CD4-positive, alpha-beta T cell (primary cell): ENCODE measurements at regions not wholly inside any gene's neighbourhood (a gene's known extent, or its start where the extent isn't known, plus 50 kb on each side); places are given as distances from the start of the nearest gene placed in this dataset.

Source experiments
- ATAC-seq: fragments of 200-7000 bp; cut with Tn5 transposase; one replicate; pipeline ENCODE4 v1.10.0; 2022; ENCODE audit warnings: mild to moderate bottlenecking; ENCODE audit not compliant: poor library complexity
- CTCF ChIA-PET: fragments of 350-600 bp; sonication (Branson Sonifier 250); formaldehyde crosslinking; loops from one replicate; lab custom pipeline; 2021; ENCODE audit warnings: antibody characterized with exemption, inconsistent platforms; lab: Charles Lee
- POLR2A ChIA-PET: fragments of 350-600 bp; sonication (Branson Sonifier 250); formaldehyde crosslinking; loops from one replicate; lab custom pipeline; 2021; ENCODE audit warnings: antibody characterized with exemption, inconsistent platforms; lab: Charles Lee
- DNase-seq, 14 experiments: peaks; one replicate each; pipeline ENCODE4 v3.0.0-alpha.2; 2013 to 2020; ENCODE audit warnings: mixed read lengths in 2 of 14
- H3K27ac ChIP-seq, 2 donors: one replicate each; pipeline versions ENCODE4 v1.5.1 to v1.7.0; 2013; ENCODE audit warnings: low read length in 2 of 2, low read depth in 1 of 2, mild to moderate bottlenecking in 1 of 2
- H3K27me3 ChIP-seq, 2 experiments: 1 replicate in 1 of 2; 2 replicates in 1 of 2; pipeline versions ENCODE4 v1.6.1 to v1.7.0; 2013; ENCODE audit warnings: low read length in 2 of 2, control low read depth in 1 of 2, mild to moderate bottlenecking in 1 of 2, moderate library complexity in 1 of 2; ENCODE audit not compliant: insufficient read depth in 2 of 2, control insufficient read depth in 1 of 2
- H3K36me3 ChIP-seq: one replicate; pipeline ENCODE4 v1.6.1; 2013; ENCODE audit warnings: low read length, control low read depth; ENCODE audit not compliant: insufficient read depth
- H3K4me1 ChIP-seq: one replicate; pipeline ENCODE4 v1.6.1; 2013; ENCODE audit warnings: low read length, control low read depth; ENCODE audit not compliant: insufficient read depth
- H3K4me3 ChIP-seq: one replicate; pipeline ENCODE4 v1.5.1; 2013; ENCODE audit warnings: mild to moderate bottlenecking, low read length, moderate library complexity
- H3K9me3 ChIP-seq, 2 experiments: 1 replicate in 1 of 2; 2 replicates in 1 of 2; pipeline versions ENCODE4 v1.6.1 to v1.7.0; 2013; ENCODE audit warnings: low read length in 2 of 2, mild to moderate bottlenecking in 2 of 2, control low read depth in 1 of 2, moderate library complexity in 1 of 2; ENCODE audit not compliant: control insufficient read depth in 1 of 2, insufficient read depth in 1 of 2
- H3K27ac Mint-ChIP-seq: one replicate; pipeline ENCODE4 v1.8.0; 2020; ENCODE audit warnings: mixed read lengths
- H3K27me3 Mint-ChIP-seq: one replicate; pipeline ENCODE4 v1.8.0; 2021; ENCODE audit warnings: mixed read lengths
- H3K36me3 Mint-ChIP-seq: one replicate; pipeline ENCODE4 v1.8.0; 2021; ENCODE audit warnings: low read depth, mixed read lengths
- H3K4me1 Mint-ChIP-seq: one replicate; pipeline ENCODE4 v1.8.0; 2021; ENCODE audit warnings: low read depth, mixed read lengths
- H3K4me3 Mint-ChIP-seq: one replicate; pipeline ENCODE4 v1.8.0; 2020; ENCODE audit warnings: mild to moderate bottlenecking, mixed read lengths
- H3K9me3 Mint-ChIP-seq: one replicate; pipeline ENCODE4 v1.8.0; 2020; ENCODE audit warnings: mixed read lengths
- CTCF ChIP-seq: fragments of 200-600 bp; IDR thresholded peaks from one replicate; pipeline ENCODE4 v1.8.0; 2022; ENCODE audit warnings: antibody characterized with exemption, mild to moderate bottlenecking
- intact Hi-C, 2 experiments: fragments of 100-400 bp; cut with DNase I in 1 of 2; cut with micrococcal nuclease in 1 of 2; formaldehyde crosslinking; loops; one replicate each; pipeline versions ENCODE4 v1.15.1 to v1.9.0; 2023 to 2025; cut with DNase I, micrococcal nuclease

DNA sequence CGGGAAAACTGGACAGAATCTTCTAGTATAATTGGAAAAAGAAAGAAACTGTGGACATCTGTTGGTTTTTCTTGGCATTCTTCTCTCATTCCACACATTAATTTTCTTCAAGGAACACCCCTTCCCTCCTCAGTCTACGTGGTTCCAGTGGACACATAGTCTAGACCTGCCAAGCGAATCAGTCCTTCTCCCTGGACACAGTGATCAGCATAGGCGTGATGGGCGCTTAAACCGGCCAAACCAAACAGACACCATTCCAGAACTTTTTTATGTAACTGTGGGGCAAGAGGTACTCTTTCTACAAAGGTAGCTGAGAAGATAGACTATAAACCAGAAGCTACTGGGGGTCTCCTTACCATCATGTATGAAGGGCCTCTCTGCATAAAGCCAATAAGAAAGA lies 121.8 kb upstream of the COX10 start:
- ChIA-PET POLR2A (no interaction called here), CTCF (no interaction called here)
- Mint-ChIP-seq H3K4me1 (no peaks in the 10 kb centered on the region), H3K4me3 (no peak overlapping the region), H3K36me3 (no peaks in the 10 kb centered on the region), H3K27me3 (no peaks in the 10 kb centered on the region), H3K9me3 (no peaks in the 10 kb centered on the region), H3K27ac (no peak overlapping the region)
- ATAC-seq (no peak), DNase-seq (no peak)
- no peaks in the 10 kb centered on the region for H3K36me3 ChIP-seq
- no peaks in the 10 kb centered on the region for H3K9me3 ChIP-seq
- H3K27ac ChIP-seq, result no peak overlapping the region
- no peaks in the 10 kb centered on the region for H3K27me3 ChIP-seq
- H3K4me1 ChIP-seq, result no peaks in the 10 kb centered on the region
- TF ChIP-seq CTCF, result no peak
- intact Hi-C loops, result no loop called here
- H3K4me3 ChIP-seq, result no peak overlapping the region

- no peak for TF ChIP-seq CTCF
- Mint-ChIP-seq H3K4me1 (no peaks in the 10 kb centered on the region), H3K27ac (no peak overlapping the region), H3K4me3 (no peak overlapping the region), H3K27me3 (no peaks in the 10 kb centered on the region), H3K9me3 (no peaks in the 10 kb centered on the region), H3K36me3 (no peaks in the 10 kb centered on the region)
- Histone ChIP-seq H3K27ac (no peak overlapping the region), H3K27me3 (no peaks in the 10 kb centered on the region), H3K9me3 (no peaks in the 10 kb centered on the region), H3K4me3 (no peak overlapping the region), H3K4me1 (no peaks in the 10 kb centered on the region), H3K36me3 (no peaks in the 10 kb centered on the region)
- ChIA-PET CTCF (no interaction called here), POLR2A (no interaction called here)
- intact Hi-C loops, result no loop called here
- ATAC-seq (no peak), DNase-seq (no peak)
These were observed 117.1 kb upstream of the COX10 start for GRCh38 chr17:13952009-13952750.

GRCh38 chr17:13953841-13954240 lies 115.5 kb upstream of the COX10 start:
- H3K36me3 ChIP-seq, result no peaks in the 10 kb centered on the region
- ATAC-seq, result no peak
- ChIA-PET CTCF (no interaction called here), POLR2A (no interaction called here)
- Mint-ChIP-seq H3K27ac (no peak overlapping the region), H3K27me3 (no peaks in the 10 kb centered on the region), H3K36me3 (no peaks in the 10 kb centered on the region), H3K4me3 (no peak overlapping the region), H3K4me1 (no peaks in the 10 kb centered on the region), H3K9me3 (no peaks in the 10 kb centered on the region)
- H3K27ac ChIP-seq, result no peak overlapping the region
- H3K9me3 ChIP-seq, result no peaks in the 10 kb centered on the region
- no peak for TF ChIP-seq CTCF
- H3K4me3 ChIP-seq, result no peak overlapping the region
- intact Hi-C loops, result no loop called here
- no peaks in the 10 kb centered on the region for H3K4me1 ChIP-seq
- DNase-seq, result no peak
- H3K27me3 ChIP-seq, result no peaks in the 10 kb centered on the region
